ENCODE measurements at regions not wholly inside any gene's neighbourhood (a gene's known extent, or its start where the extent isn't known, plus 50 kb on each side); places are given as distances from the start of the nearest gene placed in this dataset.

DNA sequence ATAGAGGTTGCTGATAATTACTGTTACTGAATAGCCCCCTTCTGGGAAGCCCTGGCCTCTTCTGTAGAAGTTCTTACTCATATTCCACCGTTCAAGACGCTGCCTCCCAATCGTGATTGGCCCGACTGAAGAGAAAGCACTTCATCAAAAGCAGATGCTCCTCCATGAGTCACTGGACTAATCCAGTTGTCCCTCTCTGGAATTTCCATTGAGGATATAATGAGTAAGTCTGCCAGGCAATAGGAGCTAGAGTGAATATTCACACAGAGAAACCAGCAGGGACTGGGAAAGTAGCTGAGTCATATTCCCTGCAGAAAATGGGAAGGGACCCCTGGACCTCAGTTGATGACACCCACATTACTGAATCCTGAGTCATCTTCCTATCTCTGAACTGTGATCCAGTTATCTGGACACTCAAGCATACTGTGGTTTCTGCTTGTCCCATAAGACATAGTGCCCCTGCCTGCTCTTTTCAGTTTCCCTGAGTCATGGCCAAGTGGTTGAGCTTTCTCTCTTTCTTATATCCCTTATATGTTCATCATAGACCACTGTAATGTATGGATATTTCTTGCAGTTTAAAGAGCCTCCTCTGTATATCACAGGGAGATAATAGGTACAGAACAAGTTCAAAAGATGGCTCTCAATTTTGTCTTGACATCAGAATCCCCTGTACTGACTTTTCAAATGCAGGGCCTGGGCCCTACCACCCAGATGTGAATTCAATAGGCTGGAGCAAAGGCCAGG, 151.2 kb upstream of the CDIN1 start (continued):
- TF ChIP-seq, protein P1, sequence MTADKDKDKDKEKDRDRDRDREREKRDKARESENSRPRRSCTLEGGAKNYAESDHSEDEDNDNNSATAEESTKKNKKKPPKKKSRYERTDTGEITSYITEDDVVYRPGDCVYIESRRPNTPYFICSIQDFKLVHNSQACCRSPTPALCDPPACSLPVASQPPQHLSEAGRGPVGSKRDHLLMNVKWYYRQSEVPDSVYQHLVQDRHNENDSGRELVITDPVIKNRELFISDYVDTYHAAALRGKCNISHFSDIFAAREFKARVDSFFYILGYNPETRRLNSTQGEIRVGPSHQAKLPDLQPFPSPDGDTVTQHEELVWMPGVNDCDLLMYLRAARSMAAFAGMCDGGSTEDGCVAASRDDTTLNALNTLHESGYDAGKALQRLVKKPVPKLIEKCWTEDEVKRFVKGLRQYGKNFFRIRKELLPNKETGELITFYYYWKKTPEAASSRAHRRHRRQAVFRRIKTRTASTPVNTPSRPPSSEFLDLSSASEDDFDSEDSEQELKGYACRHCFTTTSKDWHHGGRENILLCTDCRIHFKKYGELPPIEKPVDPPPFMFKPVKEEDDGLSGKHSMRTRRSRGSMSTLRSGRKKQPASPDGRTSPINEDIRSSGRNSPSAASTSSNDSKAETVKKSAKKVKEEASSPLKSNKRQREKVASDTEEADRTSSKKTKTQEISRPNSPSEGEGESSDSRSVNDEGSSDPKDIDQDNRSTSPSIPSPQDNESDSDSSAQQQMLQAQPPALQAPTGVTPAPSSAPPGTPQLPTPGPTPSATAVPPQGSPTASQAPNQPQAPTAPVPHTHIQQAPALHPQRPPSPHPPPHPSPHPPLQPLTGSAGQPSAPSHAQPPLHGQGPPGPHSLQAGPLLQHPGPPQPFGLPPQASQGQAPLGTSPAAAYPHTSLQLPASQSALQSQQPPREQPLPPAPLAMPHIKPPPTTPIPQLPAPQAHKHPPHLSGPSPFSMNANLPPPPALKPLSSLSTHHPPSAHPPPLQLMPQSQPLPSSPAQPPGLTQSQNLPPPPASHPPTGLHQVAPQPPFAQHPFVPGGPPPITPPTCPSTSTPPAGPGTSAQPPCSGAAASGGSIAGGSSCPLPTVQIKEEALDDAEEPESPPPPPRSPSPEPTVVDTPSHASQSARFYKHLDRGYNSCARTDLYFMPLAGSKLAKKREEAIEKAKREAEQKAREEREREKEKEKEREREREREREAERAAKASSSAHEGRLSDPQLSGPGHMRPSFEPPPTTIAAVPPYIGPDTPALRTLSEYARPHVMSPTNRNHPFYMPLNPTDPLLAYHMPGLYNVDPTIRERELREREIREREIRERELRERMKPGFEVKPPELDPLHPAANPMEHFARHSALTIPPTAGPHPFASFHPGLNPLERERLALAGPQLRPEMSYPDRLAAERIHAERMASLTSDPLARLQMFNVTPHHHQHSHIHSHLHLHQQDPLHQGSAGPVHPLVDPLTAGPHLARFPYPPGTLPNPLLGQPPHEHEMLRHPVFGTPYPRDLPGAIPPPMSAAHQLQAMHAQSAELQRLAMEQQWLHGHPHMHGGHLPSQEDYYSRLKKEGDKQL (CRISPR knock-in tag; IDR thresholded peaks at IDR 0.05; ENCODE audit: borderline replicate concordance): no peak
- no peak for TF ChIP-seq ZNF583 (CRISPR knock-in tag; IDR thresholded peaks at IDR 0.05)
- TF ChIP-seq HLTF (IDR thresholded peaks at IDR 0.05): no peak
- no peak for TF ChIP-seq ZNF780A (CRISPR knock-in tag; IDR thresholded peaks at IDR 0.05)
- TF ChIP-seq POLR2H (tag; IDR thresholded peaks at IDR 0.05; ENCODE audit: low read depth): no peak
- no peak for TF ChIP-seq ZNF124 (CRISPR knock-in tag; IDR thresholded peaks at IDR 0.05)
- no peak for TF ChIP-seq ZNF165 (CRISPR knock-in tag; IDR thresholded peaks at IDR 0.05; ENCODE audit: borderline replicate concordance)
- no peak for TF ChIP-seq ZNF140 (CRISPR knock-in tag; IDR thresholded peaks at IDR 0.05)
- no peak for TF ChIP-seq GTF2E2 (tag; IDR thresholded peaks at IDR 0.05)
- TF ChIP-seq BCL6 (CRISPR knock-in tag; IDR thresholded peaks at IDR 0.05): no peak
- peak; percentile 92 for TF ChIP-seq NEUROD1 (IDR thresholded peaks at IDR 0.05; ENCODE audit: borderline replicate concordance, low read depth, low read length, partially characterized antibody)
- peak; percentile 79 for TF ChIP-seq PML (IDR thresholded peaks at IDR 0.05; ENCODE audit: low read length)
- TF ChIP-seq SAFB (IDR thresholded peaks at IDR 0.05; ENCODE audit: borderline replicate concordance, low read depth, low read length): no peak
- peak; percentile 99 for TF ChIP-seq ZNF316 (IDR thresholded peaks at IDR 0.05)
- no peak for TF ChIP-seq ZNF707 (CRISPR knock-in tag; conservative IDR thresholded peaks at IDR 0.05)
- TF ChIP-seq, protein P2, sequence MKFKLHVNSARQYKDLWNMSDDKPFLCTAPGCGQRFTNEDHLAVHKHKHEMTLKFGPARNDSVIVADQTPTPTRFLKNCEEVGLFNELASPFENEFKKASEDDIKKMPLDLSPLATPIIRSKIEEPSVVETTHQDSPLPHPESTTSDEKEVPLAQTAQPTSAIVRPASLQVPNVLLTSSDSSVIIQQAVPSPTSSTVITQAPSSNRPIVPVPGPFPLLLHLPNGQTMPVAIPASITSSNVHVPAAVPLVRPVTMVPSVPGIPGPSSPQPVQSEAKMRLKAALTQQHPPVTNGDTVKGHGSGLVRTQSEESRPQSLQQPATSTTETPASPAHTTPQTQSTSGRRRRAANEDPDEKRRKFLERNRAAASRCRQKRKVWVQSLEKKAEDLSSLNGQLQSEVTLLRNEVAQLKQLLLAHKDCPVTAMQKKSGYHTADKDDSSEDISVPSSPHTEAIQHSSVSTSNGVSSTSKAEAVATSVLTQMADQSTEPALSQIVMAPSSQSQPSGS (CRISPR knock-in tag; IDR thresholded peaks at IDR 0.05): no peak
- TF ChIP-seq, protein P3, sequence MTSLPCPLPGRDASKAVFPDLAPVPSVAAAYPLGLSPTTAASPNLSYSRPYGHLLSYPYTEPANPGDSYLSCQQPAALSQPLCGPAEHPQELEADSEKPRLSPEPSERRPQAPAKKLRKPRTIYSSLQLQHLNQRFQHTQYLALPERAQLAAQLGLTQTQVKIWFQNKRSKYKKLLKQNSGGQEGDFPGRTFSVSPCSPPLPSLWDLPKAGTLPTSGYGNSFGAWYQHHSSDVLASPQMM (CRISPR knock-in tag; IDR thresholded peaks at IDR 0.05): no peak
- 0 out of 4 replicates have a peak, but pooled peaks of 1 of the 2 experiments have one; percentile 10 for TF ChIP-seq NRF1 (conservative IDR thresholded peaks at IDR 0.05 in 1 of 2, IDR thresholded peaks at IDR 0.05 in 1 of 2)
- no peak for TF ChIP-seq ZNF75A (CRISPR knock-in tag; IDR thresholded peaks at IDR 0.05)
- no peak for TF ChIP-seq TFAM (CRISPR knock-in tag; conservative IDR thresholded peaks at IDR 0.05)
- TF ChIP-seq ZNF696 (CRISPR knock-in tag; conservative IDR thresholded peaks at IDR 0.05): no peak
- no peak for TF ChIP-seq PYGO2 (tag; IDR thresholded peaks at IDR 0.05)
- TF ChIP-seq ZNF785 (CRISPR knock-in tag; IDR thresholded peaks at IDR 0.05): no peak
- TF ChIP-seq ZNF239 (CRISPR knock-in tag; IDR thresholded peaks at IDR 0.05): no peak
- peak; percentile 85 for TF ChIP-seq TAF9B (IDR thresholded peaks at IDR 0.05; ENCODE audit: partially characterized antibody)
